Thyroid gland (tissue), 4 donors: ENCODE measurements at regions not wholly inside any gene's neighbourhood (a gene's known extent, or its start where the extent isn't known, plus 50 kb on each side); places are given as distances from the start of the nearest gene placed in this dataset.

Experiments used
- DNase-seq, 2 donors: peaks; one replicate each; pipeline ENCODE4 v3.0.0-alpha.2; 2019
- H3K27ac ChIP-seq, 3 donors: fragments of 200-600 bp; sonication (generic); 1 replicate in 2 of 3; 2 replicates in 1 of 3; pipeline ENCODE4 v1.5.1; 2016 to 2019; ENCODE audit warnings: mild to moderate bottlenecking in 1 of 3, moderate library complexity in 1 of 3
- H3K27me3 ChIP-seq: fragments of 200-600 bp; sonication (generic); one replicate; pipeline ENCODE4 v1.5.1; 2019
- H3K36me3 ChIP-seq, 2 donors: fragments of 200-600 bp; sonication (generic); one replicate each; pipeline ENCODE4 v1.5.1; 2016 to 2019
- H3K4me1 ChIP-seq, 2 donors: fragments of 200-600 bp; sonication (generic); one replicate each; pipeline ENCODE4 v1.5.1; 2017 to 2019
- H3K4me3 ChIP-seq, 3 donors: fragments of 200-600 bp; sonication (generic); replicated peaks in 1 of 3; 1 replicate in 2 of 3; 2 replicates in 1 of 3; pipeline ENCODE4 v1.5.1; 2016; ENCODE audit warnings: mild to moderate bottlenecking in 1 of 3
- H3K9me3 ChIP-seq: fragments of 200-600 bp; sonication (generic); one replicate; pipeline ENCODE4 v1.5.1; 2017
- POLR2A ChIP-seq, 2 donors: fragments of 450-650 bp; IDR thresholded peaks; one replicate each; pipeline ENCODE4 v1.6.1; 2017; ENCODE audit warnings: antibody characterized with exemption in 2 of 2, mild to moderate bottlenecking in 2 of 2, moderate library complexity in 1 of 2
- WGBS, 2 donors: methylation state at CpG; one replicate each; pipeline ENCODE4 v1.1.5; 2017; 5-methylcytosine and 5-hydroxymethylcytosine counted together
- intact Hi-C: fragments of 100-400 bp; cut with DNase I; formaldehyde crosslinking; loops from one replicate; pipeline ENCODE4 v1.15.1; 2023
- TF ChIP-seq, protein P1 (sequence below), 6 experiments: fragments of 200-600 bp in 3 of 6; fragments of 450-650 bp in 3 of 6; sonication (generic) in 3 of 6; IDR thresholded peaks; one replicate each; pipeline ENCODE4 v1.5.1; 2016 to 2019; ENCODE audit warnings: antibody characterized with exemption in 6 of 6, mild to moderate bottlenecking in 2 of 6, inconsistent platforms in 1 of 6, moderate library complexity in 1 of 6

DNA sequence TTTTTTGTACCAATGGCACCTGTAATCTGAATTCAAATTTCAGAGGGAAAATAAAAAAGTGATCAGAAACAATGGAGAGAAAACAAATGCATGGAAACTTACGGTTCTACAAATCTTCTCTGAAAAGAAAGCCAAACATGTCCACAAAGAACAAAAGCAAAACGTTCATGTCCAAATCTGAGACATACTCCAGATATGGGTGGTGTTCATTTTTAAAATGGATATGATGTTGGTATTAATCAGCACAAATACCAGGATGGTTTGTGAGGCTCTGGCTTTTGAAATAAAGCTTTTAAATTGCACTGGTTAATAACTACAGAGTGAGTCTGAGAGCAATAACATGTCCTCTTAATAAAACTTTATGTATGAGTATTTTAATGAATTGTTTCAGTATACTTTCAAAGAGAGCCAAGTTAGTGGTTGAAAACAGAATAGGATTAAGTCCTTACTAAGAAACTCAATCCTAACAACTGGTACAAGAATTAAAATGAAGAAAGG lies 366.4 kb downstream of the INHBA start:
- no peaks in the 10 kb centered on the region for H3K4me1 ChIP-seq
- no peak for DNase-seq
- no peak overlapping the region for H3K4me3 ChIP-seq
- H3K36me3 ChIP-seq: no peaks in the 10 kb centered on the region
- no peaks in the 10 kb centered on the region for H3K9me3 ChIP-seq
- no peak for TF ChIP-seq POLR2A (IDR thresholded peaks at IDR 0.05)
- TF ChIP-seq, protein P1, sequence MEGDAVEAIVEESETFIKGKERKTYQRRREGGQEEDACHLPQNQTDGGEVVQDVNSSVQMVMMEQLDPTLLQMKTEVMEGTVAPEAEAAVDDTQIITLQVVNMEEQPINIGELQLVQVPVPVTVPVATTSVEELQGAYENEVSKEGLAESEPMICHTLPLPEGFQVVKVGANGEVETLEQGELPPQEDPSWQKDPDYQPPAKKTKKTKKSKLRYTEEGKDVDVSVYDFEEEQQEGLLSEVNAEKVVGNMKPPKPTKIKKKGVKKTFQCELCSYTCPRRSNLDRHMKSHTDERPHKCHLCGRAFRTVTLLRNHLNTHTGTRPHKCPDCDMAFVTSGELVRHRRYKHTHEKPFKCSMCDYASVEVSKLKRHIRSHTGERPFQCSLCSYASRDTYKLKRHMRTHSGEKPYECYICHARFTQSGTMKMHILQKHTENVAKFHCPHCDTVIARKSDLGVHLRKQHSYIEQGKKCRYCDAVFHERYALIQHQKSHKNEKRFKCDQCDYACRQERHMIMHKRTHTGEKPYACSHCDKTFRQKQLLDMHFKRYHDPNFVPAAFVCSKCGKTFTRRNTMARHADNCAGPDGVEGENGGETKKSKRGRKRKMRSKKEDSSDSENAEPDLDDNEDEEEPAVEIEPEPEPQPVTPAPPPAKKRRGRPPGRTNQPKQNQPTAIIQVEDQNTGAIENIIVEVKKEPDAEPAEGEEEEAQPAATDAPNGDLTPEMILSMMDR (IDR thresholded peaks at IDR 0.05): no peak
- H3K27ac ChIP-seq: no peak overlapping the region
- H3K27me3 ChIP-seq: no peaks in the 10 kb centered on the region
- 81 to 83% methylated on average over 2 of the region's 2 CpGs for WGBS, 2 donors
- intact Hi-C loops: no loop called here

DNA sequence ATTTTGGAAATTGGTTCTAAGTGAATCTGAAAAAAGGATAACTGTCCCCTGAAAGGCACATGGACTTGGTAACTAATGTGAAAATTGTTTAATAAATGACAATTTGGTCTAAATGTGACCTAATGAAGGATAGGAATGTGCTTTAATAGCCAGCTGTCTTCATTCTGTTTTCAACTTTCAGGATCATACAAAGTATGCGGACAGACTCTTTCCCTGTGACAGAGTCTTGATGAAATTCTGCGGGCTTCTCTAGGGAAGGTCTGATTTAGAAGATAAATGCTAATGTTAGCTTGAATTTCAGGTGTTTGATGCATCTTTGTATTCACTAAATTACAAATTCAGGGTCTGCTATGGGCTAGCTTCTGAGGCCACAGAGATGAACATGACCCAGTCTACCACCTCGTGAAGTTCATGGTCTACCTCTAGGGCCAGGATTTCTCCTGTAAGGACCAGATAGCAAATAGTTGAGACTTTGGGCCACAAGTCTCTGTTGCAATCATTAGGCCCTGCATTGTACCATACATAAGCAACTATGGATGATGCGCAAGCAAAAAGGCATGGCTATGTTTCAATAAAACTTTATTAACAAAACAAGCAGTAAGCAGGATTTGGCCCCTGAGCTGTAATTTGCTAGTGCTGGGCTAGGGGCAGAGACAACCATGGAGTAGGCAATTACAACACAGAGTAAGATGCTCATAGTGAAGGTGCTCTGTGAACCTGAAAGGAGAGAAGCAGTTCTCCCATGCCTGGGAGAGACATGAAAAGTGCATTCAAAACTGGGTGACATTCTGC lies 368.6 kb downstream of the INHBA start:
- DNase-seq: no peak
- Histone ChIP-seq H3K27ac (no peak overlapping the region), H3K36me3 (no peaks in the 10 kb centered on the region), H3K27me3 (no peaks in the 10 kb centered on the region), H3K4me1 (no peaks in the 10 kb centered on the region), H3K4me3 (no peak overlapping the region), H3K9me3 (no peaks in the 10 kb centered on the region)
- no peak for TF ChIP-seq POLR2A (IDR thresholded peaks at IDR 0.05)
- TF ChIP-seq, protein P1 (IDR thresholded peaks at IDR 0.05): no peak
- 97% methylated on average over 4 of the region's 4 CpGs for WGBS, 2 donors
- intact Hi-C loops: no loop called here

DNA sequence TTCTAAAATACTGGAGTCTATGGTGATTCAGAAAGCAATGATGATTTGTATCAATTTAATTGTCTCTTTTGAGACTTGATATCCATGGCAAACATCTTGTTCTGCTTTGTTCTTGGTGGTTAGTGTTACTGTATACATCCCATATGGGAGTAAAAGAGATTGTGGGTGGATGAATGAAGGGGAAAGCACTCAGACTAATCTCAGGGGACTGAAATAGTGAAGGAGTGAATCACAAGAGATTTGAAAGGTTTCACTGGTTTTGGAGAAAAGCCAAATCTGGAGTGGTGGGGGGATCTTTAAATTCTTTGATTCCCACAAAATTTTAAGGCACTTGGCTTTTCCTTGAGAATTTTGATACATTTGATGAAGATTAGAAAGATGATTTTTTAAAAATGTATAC lies 369.4 kb downstream of the INHBA start:
- Histone ChIP-seq H3K36me3 (no peaks in the 10 kb centered on the region), H3K4me1 (no peaks in the 10 kb centered on the region), H3K27ac (no peak overlapping the region), H3K4me3 (no peak overlapping the region), H3K27me3 (no peaks in the 10 kb centered on the region), H3K9me3 (no peaks in the 10 kb centered on the region)
- intact Hi-C loops: no loop called here
- TF ChIP-seq POLR2A (IDR thresholded peaks at IDR 0.05): no peak
- TF ChIP-seq, protein P1 (IDR thresholded peaks at IDR 0.05): no peak
- DNase-seq: no peak

DNA sequence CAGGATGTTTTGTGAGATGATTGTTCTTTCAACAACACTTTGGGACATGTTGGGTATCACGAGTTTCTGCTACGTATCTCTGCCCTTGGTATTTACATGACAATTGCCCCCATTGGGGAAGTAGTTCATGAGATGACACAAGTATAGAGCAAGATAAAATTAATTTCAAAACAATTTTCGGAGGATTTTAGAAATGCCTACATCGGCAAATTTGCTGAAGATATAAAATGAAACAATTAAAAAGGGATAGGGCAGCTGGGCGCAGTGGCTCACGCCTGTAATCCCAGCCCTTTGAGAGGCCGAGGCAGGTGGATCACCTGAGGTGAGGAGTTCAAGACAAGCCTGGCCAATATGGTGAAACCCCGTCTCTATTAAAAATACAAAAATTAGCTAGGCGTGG lies 371.7 kb downstream of the INHBA start:
- DNase-seq: no peak
- Histone ChIP-seq H3K9me3 (no peaks in the 10 kb centered on the region), H3K4me1 (no peaks in the 10 kb centered on the region), H3K27me3 (no peaks in the 10 kb centered on the region), H3K4me3 (no peak overlapping the region), H3K36me3 (no peaks in the 10 kb centered on the region), H3K27ac (no peak overlapping the region)
- no peak for TF ChIP-seq POLR2A (IDR thresholded peaks at IDR 0.05)
- TF ChIP-seq, protein P1 (IDR thresholded peaks at IDR 0.05): no peak
- WGBS, 2 donors: 95 to 97% methylated on average over 9 of the region's 9 CpGs
- intact Hi-C loops: no loop called here

DNA sequence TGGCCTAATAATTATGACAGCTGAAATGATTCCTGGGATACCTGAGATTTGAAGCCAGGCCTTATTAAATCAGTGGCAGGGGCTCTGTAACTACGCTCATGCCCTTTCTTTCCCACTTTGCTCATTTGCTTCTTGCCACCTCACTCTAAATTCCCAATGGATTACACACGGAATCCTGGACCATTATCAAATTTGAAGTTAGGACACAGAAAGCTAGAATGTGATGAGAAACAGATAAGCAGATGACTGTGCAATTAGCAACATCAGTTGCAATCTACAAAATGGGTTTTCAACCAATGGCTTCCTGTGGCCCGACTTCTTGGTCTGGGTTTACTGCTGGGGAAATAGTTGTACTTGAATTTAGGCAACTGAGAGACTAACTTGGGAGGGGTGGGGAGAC lies 374.3 kb downstream of the INHBA start:
- 84 to 93% methylated on average over 3 of the region's 3 CpGs for WGBS, 2 donors
- TF ChIP-seq, protein P1 (IDR thresholded peaks at IDR 0.05): no peak
- TF ChIP-seq POLR2A (IDR thresholded peaks at IDR 0.05): no peak
- intact Hi-C loops: no loop called here

More for the DNA sequence above, 374.3 kb downstream of the INHBA start:
- Histone ChIP-seq H3K27me3 (no peaks in the 10 kb centered on the region), H3K27ac (no peak overlapping the region), H3K36me3 (no peaks in the 10 kb centered on the region), H3K4me1 (no peaks in the 10 kb centered on the region), H3K9me3 (no peaks in the 10 kb centered on the region), H3K4me3 (no peak overlapping the region)
- no peak for DNase-seq
